SK-N-SH treated with all-trans-retinoic acid at 6 μM for 48 hours (cell line): ENCODE measurements at regions not wholly inside any gene's neighbourhood (a gene's known extent, or its start where the extent isn't known, plus 50 kb on each side); places are given as distances from the start of the nearest gene placed in this dataset.

Experiments used
- ARNTL ChIP-seq: fragments of 450-650 bp; formaldehyde crosslinking; IDR thresholded peaks from 2 replicates; pipeline ENCODE4 v1.5.0; 2020; ENCODE audit warnings: low read depth, mild to moderate bottlenecking, moderate library complexity, borderline replicate concordance
- CSDC2 ChIP-seq: fragments of 250-450 bp; sonication (Bioruptor Pico); IDR thresholded peaks from 2 replicates; pipeline ENCODE4 v1.5.0; 2020; ENCODE audit warnings: mild to moderate bottlenecking, moderate library complexity
- GLIS3 ChIP-seq: fragments of 250-450 bp; sonication (Bioruptor Pico); IDR thresholded peaks from 2 replicates; pipeline ENCODE4 v1.5.0; 2020; ENCODE audit warnings: mild to moderate bottlenecking, moderate library complexity
- PATZ1 ChIP-seq: fragments of 250-450 bp; sonication (Bioruptor Pico); IDR thresholded peaks from 2 replicates; pipeline ENCODE4 v1.8.0; 2020; ENCODE audit warnings: mild to moderate bottlenecking, moderate library complexity, borderline replicate concordance
- RARB ChIP-seq: fragments of 250-450 bp; sonication (Bioruptor Pico); IDR thresholded peaks from 2 replicates; pipeline ENCODE4 v1.8.0; 2021; ENCODE audit warnings: mild to moderate bottlenecking, moderate library complexity
- ZNF565 ChIP-seq: fragments of 450-650 bp; formaldehyde crosslinking; conservative IDR thresholded peaks from 2 replicates; pipeline ENCODE4 v1.5.0; 2020; ENCODE audit warnings: low read depth, mild to moderate bottlenecking, moderate library complexity
- ZNF70 ChIP-seq: fragments of 450-650 bp; formaldehyde crosslinking; IDR thresholded peaks from 2 replicates; pipeline ENCODE4 v1.5.0; 2020; ENCODE audit warnings: mild to moderate bottlenecking, moderate library complexity

GRCh38 chr2:226174390-226174789 is 625.2 kb downstream of the IRS1 start:
- TF ChIP-seq CSDC2 (CRISPR knock-in tag) (no peak), ARNTL (CRISPR knock-in tag) (no peak), PATZ1 (CRISPR knock-in tag) (no peak), GLIS3 (CRISPR knock-in tag) (no peak), ZNF70 (no peak), RARB (CRISPR knock-in tag) (no peak), ZNF565 (CRISPR knock-in tag) (no peak)
